DND-41 (cell line): ENCODE measurements at regions not wholly inside any gene's neighbourhood (a gene's known extent, or its start where the extent isn't known, plus 50 kb on each side); places are given as distances from the start of the nearest gene placed in this dataset.

Experiments
- CTCF ChIP-seq: IDR thresholded peaks from 2 replicates; pipeline ENCODE4 v1.5.1; 2012; ENCODE audit warnings: borderline replicate concordance, low read length, moderate library complexity, mild to moderate bottlenecking; ENCODE audit not compliant: poor library complexity, severe bottlenecking; ENCODE audit errors: extremely low read depth
- EZH2 ChIP-seq: IDR thresholded peaks from 3 replicates; pipeline ENCODE4 v1.6.1; 2012; ENCODE audit warnings: borderline replicate concordance, low read depth, mild to moderate bottlenecking, moderate library complexity, low read length, inconsistent platforms; ENCODE audit not compliant: severe bottlenecking

DNA sequence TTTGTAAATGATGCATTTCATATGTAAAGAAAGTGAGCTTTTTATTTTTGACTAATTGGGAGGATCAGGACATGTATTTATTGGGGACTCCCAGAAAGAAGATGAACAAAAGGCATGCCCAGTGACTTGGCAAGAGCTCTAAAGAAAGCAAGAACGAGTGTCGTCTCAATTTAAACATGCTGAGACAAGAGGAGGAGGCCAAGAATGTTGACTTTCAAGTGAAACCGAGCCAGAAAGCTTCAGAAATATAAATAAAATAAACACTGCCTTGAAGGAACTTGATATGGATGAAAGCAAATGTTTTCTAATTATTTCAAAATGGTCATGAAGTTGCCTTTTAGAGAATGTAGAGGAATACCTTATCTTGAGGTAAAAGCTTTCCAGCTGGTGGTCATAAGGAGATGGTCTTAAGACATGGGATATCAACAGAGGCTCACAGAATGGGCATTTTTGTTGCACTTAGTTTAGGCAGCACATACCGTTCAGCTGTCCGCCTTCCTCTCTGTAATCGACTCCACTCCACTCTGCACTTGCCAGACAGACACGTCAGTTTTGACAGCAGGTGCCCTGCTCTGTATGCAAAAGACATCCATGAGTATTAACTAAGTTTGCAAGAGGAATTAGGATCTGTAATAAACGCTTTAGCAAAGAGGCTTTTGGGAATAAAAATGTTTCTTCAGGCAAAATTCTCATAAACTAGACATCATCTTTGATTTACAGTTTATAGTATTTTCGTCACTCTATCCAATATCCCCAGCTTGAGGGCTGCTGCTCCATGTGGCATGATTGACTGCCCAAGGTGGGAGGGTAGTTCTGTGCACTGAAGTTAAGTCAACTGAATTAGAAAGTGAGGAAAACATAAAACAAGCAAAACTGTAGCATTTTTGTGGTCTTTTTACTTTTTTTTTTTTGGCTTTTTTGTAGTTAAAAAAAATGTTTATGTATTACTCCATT is 613.1 kb downstream of the PKHD1 start:
- no peak for TF ChIP-seq CTCF
- TF ChIP-seq EZH2 = no peak
